Endothelial cell of umbilical vein (primary cell): ENCODE measurements at regions not wholly inside any gene's neighbourhood (a gene's known extent, or its start where the extent isn't known, plus 50 kb on each side); places are given as distances from the start of the nearest gene placed in this dataset.

Experiments
- BruUV-seq: library from RNA; stranded (reverse); fragments of 400-500 nt; replicated peaks from 2 replicates; lab custom pipeline; 2021; lab: Mats Ljungman, UMichigan
- CTCF ChIA-PET: fragments of 300-600, 350-600 bp; sonication (Branson Sonifier 250); formaldehyde crosslinking; loops from one replicate; lab custom pipeline; 2021; ENCODE audit warnings: antibody characterized with exemption, inconsistent platforms; lab: Charles Lee
- POLR2A ChIA-PET: fragments of 300-600, 350-600 bp; sonication (Branson Sonifier 250); formaldehyde crosslinking; loops from one replicate; lab custom pipeline; 2021; ENCODE audit warnings: antibody characterized with exemption, inconsistent platforms; lab: Charles Lee
- DNase-seq: peaks from one replicate; pipeline ENCODE4 v3.0.0-alpha.2; 2011; ENCODE audit warnings: low read depth, low spot score
- FAIRE-seq: peaks from 2 replicates; lab custom pipeline; 2011; peaks lifted over from hg19 to GRCh38; lab: Jason Lieb, UNC
- H2AFZ ChIP-seq: 2 replicates; pipeline ENCODE4 v1.6.0; 2012; ENCODE audit warnings: low read depth, low read length, control low read depth, inconsistent platforms
- H3K27ac ChIP-seq: 2 replicates; pipeline ENCODE4 v1.5.1; 2011; ENCODE audit warnings: low read depth, mild to moderate bottlenecking, control low read depth, low read length, moderate library complexity; ENCODE audit not compliant: insufficient read depth
- H3K27me3 ChIP-seq, 2 experiments: 2 replicates each; pipeline versions ENCODE4 v1.6.0 to v1.6.1; 2011; ENCODE audit warnings: low read length in 2 of 2, mixed read lengths in 1 of 2; ENCODE audit not compliant: control insufficient read depth in 2 of 2, insufficient read depth in 2 of 2
- H3K36me3 ChIP-seq, 2 experiments: 2 replicates in 1 of 2; 3 replicates in 1 of 2; pipeline ENCODE4 v1.5.1; 2011; ENCODE audit warnings: low read length in 2 of 2, mild to moderate bottlenecking in 1 of 2, moderate library complexity in 1 of 2; ENCODE audit not compliant: control insufficient read depth in 2 of 2, insufficient read depth in 2 of 2; ENCODE audit errors: extremely low read depth in 1 of 2
- H3K4me1 ChIP-seq: 3 replicates; pipeline ENCODE4 v1.5.1; 2011; ENCODE audit warnings: mild to moderate bottlenecking, low read length; ENCODE audit not compliant: control insufficient read depth, insufficient read depth; ENCODE audit errors: extremely low read depth
- H3K4me2 ChIP-seq: 2 replicates; pipeline ENCODE4 v1.6.1; 2011; ENCODE audit warnings: low read length, control low read depth, mixed read lengths; ENCODE audit not compliant: insufficient read depth
- H3K4me3 ChIP-seq, 3 experiments: fragments of 200-600 bp in 1 of 3; sonication (generic), shearing (Covaris generic) in 1 of 3; replicated peaks in 1 of 3; 2 replicates each; pipeline ENCODE4 v1.5.1; 2011 to 2016; ENCODE audit warnings: control low read depth in 3 of 3, low read length in 3 of 3, mild to moderate bottlenecking in 2 of 3, inconsistent platforms in 1 of 3, low read depth in 1 of 3, moderate library complexity in 1 of 3; ENCODE audit not compliant: insufficient read depth in 1 of 3
- H3K79me2 ChIP-seq: 2 replicates; pipeline ENCODE4 v1.6.0; 2012; ENCODE audit warnings: low read length, inconsistent platforms; ENCODE audit not compliant: control insufficient read depth, insufficient read depth
- H3K9ac ChIP-seq: replicated peaks from 2 replicates; pipeline ENCODE3; 2011; ENCODE audit warnings: low read length, control low read depth; ENCODE audit not compliant: insufficient read depth; ENCODE audit errors: extremely low read depth
- H3K9me1 ChIP-seq: replicated peaks from 3 replicates; pipeline ENCODE4 v1.6.0; 2011; ENCODE audit warnings: mild to moderate bottlenecking, low read length; ENCODE audit not compliant: control insufficient read depth, insufficient read depth; ENCODE audit errors: extremely low read depth
- H3K9me3 ChIP-seq: replicated peaks from 2 replicates; pipeline ENCODE4 v1.5.1; 2012; ENCODE audit warnings: low read length, inconsistent platforms; ENCODE audit not compliant: control insufficient read depth, insufficient read depth
- H4K20me1 ChIP-seq: replicated peaks from 2 replicates; pipeline ENCODE3; 2011; ENCODE audit warnings: mild to moderate bottlenecking, low read length; ENCODE audit not compliant: control insufficient read depth, insufficient read depth; ENCODE audit errors: extremely low read depth
- CTCF ChIP-seq, 2 donors: IDR thresholded peaks; 1 replicate in 1 of 2; 2 replicates in 1 of 2; pipeline ENCODE4 v1.5.1; 2011; ENCODE audit warnings: low read length in 2 of 2, mild to moderate bottlenecking in 2 of 2, moderate library complexity in 2 of 2, control low read depth in 1 of 2, inconsistent platforms in 1 of 2, low read depth in 1 of 2; ENCODE audit not compliant: insufficient read depth in 1 of 2; ENCODE audit errors: extremely low read depth in 1 of 2
- EZH2 ChIP-seq: IDR thresholded peaks from 2 replicates; pipeline ENCODE4 v1.6.1; 2012; ENCODE audit warnings: borderline replicate concordance, low read depth, mild to moderate bottlenecking, moderate library complexity, low read length, inconsistent platforms; ENCODE audit not compliant: severe bottlenecking
- FOS ChIP-seq: IDR thresholded peaks from 2 replicates; pipeline ENCODE4 v1.6.1; 2011; ENCODE audit warnings: mild to moderate bottlenecking, low read length, moderate library complexity, borderline replicate concordance; ENCODE audit not compliant: insufficient read depth
- GATA2 ChIP-seq: IDR thresholded peaks from 2 replicates; pipeline ENCODE4 v1.7.0; 2011; ENCODE audit warnings: low read depth, mild to moderate bottlenecking, moderate library complexity, mixed read lengths, low read length; ENCODE audit not compliant: insufficient read length, insufficient read depth
- JUN ChIP-seq: IDR thresholded peaks from 2 replicates; pipeline ENCODE4 v1.6.1; 2011; ENCODE audit warnings: borderline replicate concordance, low read depth; ENCODE audit not compliant: insufficient read length, insufficient read depth
- MAX ChIP-seq: IDR thresholded peaks from 2 replicates; pipeline ENCODE4 v1.6.1; 2011; ENCODE audit not compliant: insufficient read depth, insufficient read length
- MYC ChIP-seq: IDR thresholded peaks from one replicate; pipeline ENCODE4 v1.6.1; 2011; ENCODE audit warnings: mild to moderate bottlenecking, low read depth, low read length
- POLR2A ChIP-seq: IDR thresholded peaks from 2 replicates; pipeline ENCODE4 v1.6.1; 2012; ENCODE audit warnings: low read depth, mild to moderate bottlenecking, control low read depth, low read length
- POLR2AphosphoS5 ChIP-seq: IDR thresholded peaks from 2 replicates; pipeline ENCODE4 v1.6.1; 2012; ENCODE audit warnings: low read depth, mild to moderate bottlenecking, control low read depth, low read length, moderate library complexity; ENCODE audit not compliant: insufficient read depth
- dilution Hi-C: fragments of 300-500 bp; cut with MboI; formaldehyde crosslinking; loops from one replicate; pipeline ENCODE4 v1.15.0; 2019; ENCODE audit warnings: low sequenced_read_pairs; ENCODE audit not compliant: extremely low pct_ligation_motif_present
- intact Hi-C: fragments of 100-400 bp; cut with micrococcal nuclease; formaldehyde crosslinking; loops from one replicate; pipeline ENCODE4 v1.10.0; 2022

GRCh38 chr3:105931500-105931899 is 62.7 kb upstream of the CBLB start:
- Histone ChIP-seq H3K9me1 (no peaks in the 10 kb centered on the region), H3K36me3 (no peaks in the 10 kb centered on the region), H3K4me3 (no peak overlapping the region), H3K9ac (no peak overlapping the region), H2AFZ (no peak overlapping the region), H4K20me1 (no peaks in the 10 kb centered on the region), H3K9me3 (no peaks in the 10 kb centered on the region), H3K27me3 (no peaks in the 10 kb centered on the region), H3K4me2 (no peak overlapping the region), H3K4me1 (peaks cover 5% of the 10 kb centered on the region), H3K27ac (no peak overlapping the region), H3K79me2 (no peaks in the 10 kb centered on the region)
- BruUV-seq: no TSS peak
- POLR2A ChIA-PET: no interaction called here
- no peak for FAIRE-seq
- CTCF ChIA-PET: interaction anchor here (1.4 kb wide), 1 partner anchor 10 kb away, joined by 3 read pairs; no protein-coding TSS in a partner anchor
- dilution Hi-C loops (no loop called here), intact Hi-C loops (no loop called here)
- no peak for TF ChIP-seq POLR2A
- no peak for TF ChIP-seq GATA2
- no peak for TF ChIP-seq JUN
- no peak for TF ChIP-seq EZH2
- TF ChIP-seq MYC: no peak
- TF ChIP-seq CTCF (IDR thresholded peaks at IDR 0.05; ENCODE audit: extremely low read depth in 1 of 2, insufficient read depth in 1 of 2, low read depth in 1 of 2, low read length in 2 of 2): no peak
- no peak for TF ChIP-seq FOS
- no peak for TF ChIP-seq POLR2AphosphoS5
- TF ChIP-seq MAX: no peak
- DNase-seq: no peak
